ENCODE measurements at regions not wholly inside any gene's neighbourhood (a gene's known extent, or its start where the extent isn't known, plus 50 kb on each side); places are given as distances from the start of the nearest gene placed in this dataset.
"Not testable (repeated sequence)": the region's sequence is repeated elsewhere in the genome, so short reads cannot be mapped to it uniquely, and the experiment has no call there.

- Histone ChIP-seq H3K36me3 (replicated peaks in 1 of 2; ENCODE audit: control insufficient read depth in 1 of 2, insufficient read depth in 2 of 2, low read length in 1 of 2) (no peaks in the 10 kb centered on the region), H3K4me1 (ENCODE audit: control insufficient read depth in 1 of 2, insufficient read depth in 2 of 2, low read depth in 1 of 2, low read length in 1 of 2) (no peaks in the 10 kb centered on the region), H3K27me3 (ENCODE audit: insufficient read depth) (peaks cover 54% of the 10 kb centered on the region), H3F3A (replicated peaks; ENCODE audit: insufficient read depth) (no peaks in the 10 kb centered on the region), H2AFZ (ENCODE audit: low read depth) (no peak overlapping the region), H3K9ac (no peak overlapping the region), H3K4me2 (no peak overlapping the region), H3K79me2 (ENCODE audit: insufficient read depth) (no peaks in the 10 kb centered on the region), H3K9me3 (no peaks in the 10 kb centered on the region), H3K27ac (ENCODE audit: low read depth in 2 of 2, low read length in 1 of 2) (no peak overlapping the region), H3K9me2 (no peaks in the 10 kb centered on the region), H4K20me1 (ENCODE audit: insufficient read depth) (no peaks in the 10 kb centered on the region), H3K4me3 (ENCODE audit: low read depth in 2 of 2, low read length in 1 of 2) (no peak overlapping the region)
- TF ChIP-seq RFX5 (IDR thresholded peaks at IDR 0.05; ENCODE audit: low read length) (no peak), FOSL2 (IDR thresholded peaks at IDR 0.05; ENCODE audit: borderline replicate concordance, low read depth) (no peak), TCF12 (IDR thresholded peaks at IDR 0.05) (no peak), GABPA (IDR thresholded peaks at IDR 0.05; ENCODE audit: low read depth) (no peak), MAX (IDR thresholded peaks at IDR 0.05; ENCODE audit: low read depth) (no peak), EP300 (IDR thresholded peaks at IDR 0.05; ENCODE audit: borderline replicate concordance in 1 of 2, low read depth in 1 of 2, low read length in 1 of 2) (no peak), NRF1 (IDR thresholded peaks at IDR 0.05; ENCODE audit: low read depth, low read length) (no peak), EZH2phosphoT487 (IDR thresholded peaks at IDR 0.05; ENCODE audit: borderline replicate concordance, low read depth) (no peak), TAF1 (IDR thresholded peaks at IDR 0.05; ENCODE audit: borderline replicate concordance, low read depth, low read length) (no peak), RCOR1 (IDR thresholded peaks at IDR 0.05; ENCODE audit: low read length) (no peak), GATA2 (CRISPR knock-in tag; IDR thresholded peaks at IDR 0.05) (no peak), NFIC (IDR thresholded peaks at IDR 0.05; ENCODE audit: borderline replicate concordance) (no peak), MEF2A (IDR thresholded peaks at IDR 0.05; ENCODE audit: borderline replicate concordance, low read depth) (no peak), FOXM1 (IDR thresholded peaks at IDR 0.05; ENCODE audit: low read depth) (no peak), SIN3A (IDR thresholded peaks at IDR 0.05; ENCODE audit: borderline replicate concordance, low read depth, low read length) (no peak), IRF3 (IDR thresholded peaks at IDR 0.05; ENCODE audit: low read depth, low read length) (no peak), TEAD4 (IDR thresholded peaks at IDR 0.05; ENCODE audit: borderline replicate concordance, insufficient read depth) (no peak), REST (IDR thresholded peaks at IDR 0.05; ENCODE audit: low read depth, low read length) (no peak)
- 2% methylated on average over 6 of the region's 31 CpGs for WGBS (ENCODE audit: low lambda C conversion rate)
- DNase-seq = no peak
- CTCF ChIA-PET = no interaction called here
- POLR2A ChIA-PET = no interaction called here
Observed at GRCh38 chr1:143651350-143651992, 320.3 kb downstream of the FAM72C start.

GRCh38 chr1:143644035-143644434, 327.8 kb downstream of the FAM72C start:
- POLR2A ChIA-PET; H4K20me1 ChIP-seq (ENCODE audit: insufficient read depth); DNase-seq; H3K9me3 ChIP-seq; H3K9me2 ChIP-seq; H2AFZ ChIP-seq (ENCODE audit: low read depth); H3K9ac ChIP-seq; H3F3A ChIP-seq (replicated peaks; ENCODE audit: insufficient read depth); H3K36me3 ChIP-seq (replicated peaks in 1 of 2; ENCODE audit: control insufficient read depth in 1 of 2, insufficient read depth in 2 of 2, low read length in 1 of 2); H3K79me2 ChIP-seq (ENCODE audit: insufficient read depth); H3K27ac ChIP-seq (ENCODE audit: low read depth in 2 of 2, low read length in 1 of 2); H3K4me3 ChIP-seq (ENCODE audit: low read depth in 2 of 2, low read length in 1 of 2); H3K4me2 ChIP-seq; H3K4me1 ChIP-seq (ENCODE audit: control insufficient read depth in 1 of 2, insufficient read depth in 2 of 2, low read depth in 1 of 2, low read length in 1 of 2): not testable (repeated sequence)
- WGBS (ENCODE audit: low lambda C conversion rate) = 15% methylated on average over 1 of the region's 1 CpG
- H3K27me3 ChIP-seq (ENCODE audit: insufficient read depth) = peaks cover 24% of the 10 kb centered on the region; the same call in 1 of the 2 replicates
- CTCF ChIA-PET = interaction anchor here (0.9 kb wide), 1 partner anchor 12 kb away, joined by 3 read pairs; no protein-coding TSS in a partner anchor
